ENCODE measurements at regions not wholly inside any gene's neighbourhood (a gene's known extent, or its start where the extent isn't known, plus 50 kb on each side); places are given as distances from the start of the nearest gene placed in this dataset.
A peak's percentile ranks its signal among the peaks of the same experiment; 100 is the strongest.

- Histone ChIP-seq H3K36me3 (ENCODE audit: control insufficient read depth in 1 of 2, insufficient read depth in 2 of 2, low read depth in 1 of 2, low read length in 2 of 2) (no peaks in the 10 kb centered on the region), H2BK12ac (ENCODE audit: low read length in 2 of 2) (no peak overlapping the region), H3K27me3 (ENCODE audit: control insufficient read depth in 1 of 2, insufficient read depth in 1 of 2, low read length in 2 of 2) (peaks cover 0 to 15% of the 10 kb centered on the region in 2 experiments), H3K9ac (ENCODE audit: low read length) (no peak overlapping the region), H3K4me3 (ENCODE audit: insufficient read depth in 1 of 2, low read depth in 1 of 2, low read length in 2 of 2) (no peak overlapping the region), H2AK5ac (ENCODE audit: low read length, severe bottlenecking) (no peak overlapping the region), H3K4ac (ENCODE audit: low read depth in 1 of 2, low read length in 2 of 2) (no peak overlapping the region), H4K8ac (ENCODE audit: low read length) (no peak overlapping the region), H3K14ac (ENCODE audit: low read length in 2 of 2) (no peak overlapping the region), H3K9me3 (ENCODE audit: control insufficient read depth, low read length) (peaks cover 7% of the 10 kb centered on the region), H2AFZ (ENCODE audit: low read depth, low read length) (no peak overlapping the region), H3K79me1 (replicated peaks; ENCODE audit: low read length, poor library complexity, severe bottlenecking) (no peaks in the 10 kb centered on the region), H3K23ac (ENCODE audit: low read length in 2 of 2) (no peak overlapping the region), H2BK5ac (ENCODE audit: low read depth, low read length, poor library complexity, severe bottlenecking) (no peak overlapping the region), H4K91ac (ENCODE audit: low read length) (no peak overlapping the region), H2BK120ac (ENCODE audit: low read depth, low read length) (no peak overlapping the region), H3K27ac (ENCODE audit: low read length, poor library complexity, severe bottlenecking) (no peak overlapping the region), H3K18ac (ENCODE audit: low read depth in 1 of 2, low read length in 2 of 2) (no peak overlapping the region), H2BK15ac (ENCODE audit: low read depth, poor library complexity, severe bottlenecking) (no peak overlapping the region), H3K4me1 (ENCODE audit: control insufficient read depth, insufficient read depth, low read depth, low read length) (peaks cover 4% of the 10 kb centered on the region), H3K4me2 (ENCODE audit: low read length, poor library complexity, severe bottlenecking) (no peak overlapping the region)
- WGBS = 84% methylated on average over 11 of the region's 12 CpGs
- DNase-seq = no peak
Measured at GRCh38 chr3:14322667-14323295, 79.6 kb upstream of the SLC6A6 start.

- 88% methylated on average over 15 of the region's 17 CpGs for WGBS
Measured at GRCh38 chr3:14323401-14324223, 78.8 kb upstream of the SLC6A6 start.

GRCh38 chr3:14324224-14324944 lies 78.0 kb upstream of the SLC6A6 start:
- H2BK5ac ChIP-seq (ENCODE audit: low read depth, low read length, poor library complexity, severe bottlenecking) = no peak overlapping the region
- H2BK120ac ChIP-seq (ENCODE audit: low read depth, low read length) = no peak overlapping the region
- H3K4me2 ChIP-seq (ENCODE audit: low read length, poor library complexity, severe bottlenecking) = no peak overlapping the region
- no peak overlapping the region for H4K91ac ChIP-seq (ENCODE audit: low read length)
- H3K4me3 ChIP-seq (ENCODE audit: insufficient read depth in 1 of 2, low read depth in 1 of 2, low read length in 2 of 2) = no peak overlapping the region
- H3K23ac ChIP-seq (ENCODE audit: low read length in 2 of 2) = no peak overlapping the region
- no peak overlapping the region for H3K27ac ChIP-seq (ENCODE audit: low read length, poor library complexity, severe bottlenecking)
- H3K79me1 ChIP-seq (replicated peaks; ENCODE audit: low read length, poor library complexity, severe bottlenecking) = no peaks in the 10 kb centered on the region
- no peak overlapping the region for H3K4ac ChIP-seq (ENCODE audit: low read depth in 1 of 2, low read length in 2 of 2)
- 62% methylated on average over 12 of the region's 13 CpGs for WGBS
- peak overlapping the region; percentile 32 for H2BK15ac ChIP-seq (ENCODE audit: low read depth, poor library complexity, severe bottlenecking)
- DNase-seq = peak; percentile 34
- H3K18ac ChIP-seq (ENCODE audit: low read depth in 1 of 2, low read length in 2 of 2) = peak overlapping the region; percentile 4 to 23
- H3K14ac ChIP-seq (ENCODE audit: low read length in 2 of 2) = no peak overlapping the region
- H2AK5ac ChIP-seq (ENCODE audit: low read length, severe bottlenecking) = no peak overlapping the region
- H3K27me3 ChIP-seq (ENCODE audit: control insufficient read depth in 1 of 2, insufficient read depth in 1 of 2, low read length in 2 of 2) = peaks cover 0 to 3% of the 10 kb centered on the region in 2 experiments
- peak overlapping the region; percentile 49 for H2AFZ ChIP-seq (ENCODE audit: low read depth, low read length)
- H4K8ac ChIP-seq (ENCODE audit: low read length) = peak overlapping the region; percentile 5
- no peak overlapping the region for H3K9ac ChIP-seq (ENCODE audit: low read length)
- H3K4me1 ChIP-seq (ENCODE audit: control insufficient read depth, insufficient read depth, low read depth, low read length) = peaks cover 6% of the 10 kb centered on the region
- peak overlapping the region in 1 of 2 experiments; percentile 3 for H2BK12ac ChIP-seq (ENCODE audit: low read length in 2 of 2)
- peaks cover 7% of the 10 kb centered on the region for H3K9me3 ChIP-seq (ENCODE audit: control insufficient read depth, low read length)
- no peaks in the 10 kb centered on the region for H3K36me3 ChIP-seq (ENCODE audit: control insufficient read depth in 1 of 2, insufficient read depth in 2 of 2, low read depth in 1 of 2, low read length in 2 of 2)

More at GRCh38 chr3:14323401-14324223, 78.8 kb upstream of the SLC6A6 start:
- DNase-seq = no peak
- Histone ChIP-seq H4K91ac (ENCODE audit: low read length) (no peak overlapping the region), H4K8ac (ENCODE audit: low read length) (no peak overlapping the region), H3K4ac (ENCODE audit: low read depth in 1 of 2, low read length in 2 of 2) (no peak overlapping the region), H3K79me1 (replicated peaks; ENCODE audit: low read length, poor library complexity, severe bottlenecking) (no peaks in the 10 kb centered on the region), H2BK120ac (ENCODE audit: low read depth, low read length) (no peak overlapping the region), H3K23ac (ENCODE audit: low read length in 2 of 2) (peak overlapping the region in 1 of 2 experiments; percentile 25), H3K27ac (ENCODE audit: low read length, poor library complexity, severe bottlenecking) (no peak overlapping the region), H2BK12ac (ENCODE audit: low read length in 2 of 2) (peak overlapping the region in 1 of 2 experiments; percentile 56), H3K36me3 (ENCODE audit: control insufficient read depth in 1 of 2, insufficient read depth in 2 of 2, low read depth in 1 of 2, low read length in 2 of 2) (no peaks in the 10 kb centered on the region), H2BK15ac (ENCODE audit: low read depth, poor library complexity, severe bottlenecking) (peak overlapping the region; percentile 32), H2AK5ac (ENCODE audit: low read length, severe bottlenecking) (peak overlapping the region; percentile 24), H2AFZ (ENCODE audit: low read depth, low read length) (no peak overlapping the region), H3K4me1 (ENCODE audit: control insufficient read depth, insufficient read depth, low read depth, low read length) (peaks cover 4% of the 10 kb centered on the region), H3K18ac (ENCODE audit: low read depth in 1 of 2, low read length in 2 of 2) (peak overlapping the region; percentile 4 to 33), H3K4me2 (ENCODE audit: low read length, poor library complexity, severe bottlenecking) (no peak overlapping the region), H3K9ac (ENCODE audit: low read length) (no peak overlapping the region), H3K14ac (ENCODE audit: low read length in 2 of 2) (peak overlapping the region in 1 of 2 experiments; percentile 53), H3K9me3 (ENCODE audit: control insufficient read depth, low read length) (peaks cover 7% of the 10 kb centered on the region), H3K27me3 (ENCODE audit: control insufficient read depth in 1 of 2, insufficient read depth in 1 of 2, low read length in 2 of 2) (peaks cover 0 to 7% of the 10 kb centered on the region in 2 experiments), H3K4me3 (ENCODE audit: insufficient read depth in 1 of 2, low read depth in 1 of 2, low read length in 2 of 2) (no peak overlapping the region), H2BK5ac (ENCODE audit: low read depth, low read length, poor library complexity, severe bottlenecking) (no peak overlapping the region)

- H3K27ac ChIP-seq (ENCODE audit: low read length, poor library complexity, severe bottlenecking) = no peak overlapping the region
- H3K9ac ChIP-seq (ENCODE audit: low read length) = no peak overlapping the region
- H2BK15ac ChIP-seq (ENCODE audit: low read depth, poor library complexity, severe bottlenecking) = no peak overlapping the region
- H3K4me2 ChIP-seq (ENCODE audit: low read length, poor library complexity, severe bottlenecking) = no peak overlapping the region
- no peak overlapping the region for H2AK5ac ChIP-seq (ENCODE audit: low read length, severe bottlenecking)
- no peak overlapping the region for H3K23ac ChIP-seq (ENCODE audit: low read length in 2 of 2)
- no peak overlapping the region for H3K18ac ChIP-seq (ENCODE audit: low read depth in 1 of 2, low read length in 2 of 2)
- no peak overlapping the region for H3K14ac ChIP-seq (ENCODE audit: low read length in 2 of 2)
- no peaks in the 10 kb centered on the region for H3K9me3 ChIP-seq (ENCODE audit: control insufficient read depth, low read length)
- no peaks in the 10 kb centered on the region for H3K36me3 ChIP-seq (ENCODE audit: control insufficient read depth in 1 of 2, insufficient read depth in 2 of 2, low read depth in 1 of 2, low read length in 2 of 2)
- WGBS = 100% methylated on average over 3 of the region's 3 CpGs
- H4K8ac ChIP-seq (ENCODE audit: low read length) = no peak overlapping the region
- H3K27me3 ChIP-seq (ENCODE audit: control insufficient read depth in 1 of 2, insufficient read depth in 1 of 2, low read length in 2 of 2) = peaks cover 0 to 3% of the 10 kb centered on the region in 2 experiments
- no peak for DNase-seq
- H3K79me1 ChIP-seq (replicated peaks; ENCODE audit: low read length, poor library complexity, severe bottlenecking) = no peaks in the 10 kb centered on the region
- H2BK120ac ChIP-seq (ENCODE audit: low read depth, low read length) = no peak overlapping the region
- no peak overlapping the region for H2BK12ac ChIP-seq (ENCODE audit: low read length in 2 of 2)
- H2AFZ ChIP-seq (ENCODE audit: low read depth, low read length) = no peak overlapping the region
- peaks cover 14% of the 10 kb centered on the region for H3K4me1 ChIP-seq (ENCODE audit: control insufficient read depth, insufficient read depth, low read depth, low read length)
- H4K91ac ChIP-seq (ENCODE audit: low read length) = no peak overlapping the region
- no peak overlapping the region for H3K4me3 ChIP-seq (ENCODE audit: insufficient read depth in 1 of 2, low read depth in 1 of 2, low read length in 2 of 2)
- no peak overlapping the region for H2BK5ac ChIP-seq (ENCODE audit: low read depth, low read length, poor library complexity, severe bottlenecking)
- no peak overlapping the region for H3K4ac ChIP-seq (ENCODE audit: low read depth in 1 of 2, low read length in 2 of 2)
Measured at GRCh38 chr3:14328422-14328821, 74.0 kb upstream of the SLC6A6 start.

All from mesenchymal stem cell (in vitro differentiated cells and primary cell).